GM06990 (cell line): ENCODE measurements at regions not wholly inside any gene's neighbourhood (a gene's known extent, or its start where the extent isn't known, plus 50 kb on each side); places are given as distances from the start of the nearest gene placed in this dataset.

ENCODE experiments used
- DNase-seq: peaks from one replicate; pipeline ENCODE4 v3.0.0-alpha.2; 2011; ENCODE audit not compliant: insufficient read length; ENCODE audit errors: extremely low read depth
- H3K27me3 ChIP-seq: replicated peaks from 2 replicates; pipeline ENCODE4 v1.6.0; 2011; ENCODE audit warnings: low read length; ENCODE audit not compliant: control insufficient read depth, insufficient read depth
- H3K36me3 ChIP-seq: 2 replicates; pipeline ENCODE4 v1.5.1; 2011; ENCODE audit warnings: low read length; ENCODE audit not compliant: control insufficient read depth, insufficient read depth
- H3K4me3 ChIP-seq: replicated peaks from 2 replicates; pipeline ENCODE4 v1.5.1; 2011; ENCODE audit warnings: low read depth, mild to moderate bottlenecking, control low read depth, low read length
- TF ChIP-seq, protein P1 (sequence below): IDR thresholded peaks from 2 replicates; pipeline ENCODE4 v1.5.1; 2011; ENCODE audit warnings: low read length, control low read depth, mild to moderate bottlenecking, inconsistent platforms; ENCODE audit not compliant: insufficient read depth, poor library complexity, severe bottlenecking

DNA sequence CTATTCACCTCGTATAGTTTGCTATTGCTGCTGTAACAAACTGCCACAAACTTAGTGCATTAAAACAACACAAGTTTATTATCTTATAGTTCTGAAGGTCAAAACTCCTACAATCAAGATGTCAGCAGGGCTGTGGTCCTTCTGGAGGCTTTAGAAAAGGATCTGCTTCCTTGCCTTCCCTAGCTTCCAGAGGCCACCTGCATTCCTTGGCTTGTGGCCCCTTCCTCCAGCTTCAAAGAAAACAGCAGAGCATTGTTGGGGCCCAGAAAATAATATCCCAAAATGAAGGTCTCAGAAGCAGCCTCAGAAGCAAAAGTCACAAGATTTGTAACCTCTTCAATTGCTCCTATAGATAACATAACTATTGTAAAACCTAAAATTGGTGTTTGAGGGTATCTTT, 100.6 kb downstream of the HNRNPLL start:
- Histone ChIP-seq H3K4me3 (no peak overlapping the region), H3K36me3 (no peaks in the 10 kb centered on the region), H3K27me3 (no peaks in the 10 kb centered on the region)
- TF ChIP-seq, protein P1, sequence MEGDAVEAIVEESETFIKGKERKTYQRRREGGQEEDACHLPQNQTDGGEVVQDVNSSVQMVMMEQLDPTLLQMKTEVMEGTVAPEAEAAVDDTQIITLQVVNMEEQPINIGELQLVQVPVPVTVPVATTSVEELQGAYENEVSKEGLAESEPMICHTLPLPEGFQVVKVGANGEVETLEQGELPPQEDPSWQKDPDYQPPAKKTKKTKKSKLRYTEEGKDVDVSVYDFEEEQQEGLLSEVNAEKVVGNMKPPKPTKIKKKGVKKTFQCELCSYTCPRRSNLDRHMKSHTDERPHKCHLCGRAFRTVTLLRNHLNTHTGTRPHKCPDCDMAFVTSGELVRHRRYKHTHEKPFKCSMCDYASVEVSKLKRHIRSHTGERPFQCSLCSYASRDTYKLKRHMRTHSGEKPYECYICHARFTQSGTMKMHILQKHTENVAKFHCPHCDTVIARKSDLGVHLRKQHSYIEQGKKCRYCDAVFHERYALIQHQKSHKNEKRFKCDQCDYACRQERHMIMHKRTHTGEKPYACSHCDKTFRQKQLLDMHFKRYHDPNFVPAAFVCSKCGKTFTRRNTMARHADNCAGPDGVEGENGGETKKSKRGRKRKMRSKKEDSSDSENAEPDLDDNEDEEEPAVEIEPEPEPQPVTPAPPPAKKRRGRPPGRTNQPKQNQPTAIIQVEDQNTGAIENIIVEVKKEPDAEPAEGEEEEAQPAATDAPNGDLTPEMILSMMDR: no peak
- DNase-seq: no peak

DNA sequence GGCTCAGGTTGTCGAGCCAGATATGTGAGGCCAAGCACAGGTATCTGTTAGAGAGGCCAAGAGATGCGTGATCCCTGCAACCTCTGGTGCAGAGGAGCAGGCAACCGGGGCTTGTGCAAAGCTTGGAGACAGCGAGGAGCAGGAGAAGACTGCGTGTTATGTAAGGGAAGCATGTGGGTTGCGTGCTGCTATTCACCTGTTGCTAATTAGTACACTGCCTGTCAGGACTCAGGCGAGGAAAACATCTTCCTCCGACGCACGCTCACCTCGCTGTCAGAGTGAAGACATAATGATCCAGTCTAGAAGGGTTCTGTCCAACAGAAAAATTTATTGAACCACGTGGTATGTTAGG, 102.5 kb downstream of the HNRNPLL start:
- Histone ChIP-seq H3K4me3 (no peak overlapping the region), H3K27me3 (no peaks in the 10 kb centered on the region), H3K36me3 (no peaks in the 10 kb centered on the region)
- TF ChIP-seq, protein P1: no peak
- DNase-seq: no peak

DNA sequence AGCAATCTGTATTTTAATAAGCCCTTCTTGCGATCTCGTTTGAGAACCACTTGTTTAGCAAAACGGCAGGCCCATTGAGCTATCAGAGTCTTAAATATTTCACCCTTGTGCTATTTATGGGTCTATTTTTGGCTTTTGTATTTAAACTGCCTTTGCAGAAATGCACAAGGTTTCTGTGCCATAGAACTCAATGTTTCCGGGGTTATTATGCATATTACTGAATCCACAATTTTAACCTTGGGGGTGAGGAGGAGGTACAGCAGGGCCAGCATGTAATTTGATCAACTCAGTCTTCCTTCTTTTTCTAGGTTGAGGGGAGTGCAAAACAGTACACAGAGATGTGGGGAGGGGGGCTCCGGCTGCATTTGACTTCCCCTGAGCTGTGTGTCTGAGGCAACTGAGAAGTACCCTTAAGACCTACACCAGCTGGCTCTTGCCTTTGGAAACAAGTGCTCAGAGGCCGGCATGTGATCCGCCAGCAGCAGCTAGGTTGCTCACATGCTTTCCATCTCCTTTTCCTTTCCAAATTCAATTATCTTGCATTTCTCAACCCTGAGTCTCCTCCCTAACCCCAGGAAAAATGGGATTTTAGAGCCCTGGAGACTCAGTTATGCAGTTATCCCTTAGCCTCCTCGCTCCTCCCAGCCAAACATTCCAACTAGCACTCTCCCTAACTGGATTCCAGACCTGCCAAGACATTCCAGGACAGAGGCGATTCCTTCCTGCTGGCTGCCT, 103.0 kb downstream of the HNRNPLL start:
- Histone ChIP-seq H3K27me3 (no peaks in the 10 kb centered on the region), H3K36me3 (no peaks in the 10 kb centered on the region), H3K4me3 (no peak overlapping the region)
- DNase-seq: no peak
- TF ChIP-seq, protein P1: no peak

DNA sequence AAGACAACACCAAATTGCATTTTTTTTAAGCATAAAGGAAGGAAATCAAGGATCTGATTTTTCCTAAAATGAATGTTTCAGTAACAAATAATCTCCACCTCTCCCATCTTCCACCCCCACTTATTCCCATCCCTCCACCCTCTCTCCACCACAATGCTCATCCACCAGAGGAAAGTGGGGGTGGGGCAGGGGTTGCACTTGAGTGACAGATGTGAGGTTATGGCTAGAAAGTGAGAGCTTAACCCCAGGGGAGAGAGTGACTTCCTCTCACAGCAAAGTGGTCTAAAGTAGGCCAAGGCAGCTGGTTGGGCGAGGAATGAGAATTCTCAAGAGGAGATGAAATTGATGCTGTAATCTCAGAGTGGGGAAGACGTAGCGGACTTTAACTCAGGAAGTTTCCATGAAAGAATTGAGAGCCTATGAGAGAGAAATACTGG, 104.7 kb downstream of the HNRNPLL start:
- Histone ChIP-seq H3K27me3 (no peaks in the 10 kb centered on the region), H3K36me3 (no peaks in the 10 kb centered on the region), H3K4me3 (no peak overlapping the region)
- peak; percentile 33 for DNase-seq
- TF ChIP-seq, protein P1: no peak

DNA sequence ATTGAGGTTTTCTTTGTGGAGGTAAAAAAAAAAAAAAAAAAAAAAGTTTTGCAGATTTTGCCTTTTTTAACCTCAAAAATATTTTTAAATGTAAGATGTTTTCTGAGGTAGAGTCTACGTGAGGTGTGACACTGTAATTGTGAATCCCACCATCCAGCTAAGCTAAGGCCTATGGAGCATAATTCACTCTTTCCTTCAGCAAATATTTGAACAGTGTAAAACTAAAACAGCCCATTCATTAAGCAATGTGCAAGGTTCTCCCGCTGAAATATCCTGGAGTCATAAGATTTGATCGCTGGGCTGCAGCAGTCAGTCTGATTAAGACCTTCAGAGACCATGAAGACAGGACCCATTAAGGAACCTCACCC, 105.1 kb downstream of the HNRNPLL start:
- H3K36me3 ChIP-seq: no peaks in the 10 kb centered on the region
- no peaks in the 10 kb centered on the region for H3K27me3 ChIP-seq
- TF ChIP-seq, protein P1: no peak
- DNase-seq: no peak
- H3K4me3 ChIP-seq: no peak overlapping the region
